ENCODE measurements at regions not wholly inside any gene's neighbourhood (a gene's known extent, or its start where the extent isn't known, plus 50 kb on each side); places are given as distances from the start of the nearest gene placed in this dataset.
"Not testable (repeated sequence)": the region's sequence is repeated elsewhere in the genome, so short reads cannot be mapped to it uniquely, and the experiment has no call there.

GRCh38 chr1:60949826-60950197 lies 132.5 kb upstream of the NFIA start:
- Mint-ChIP-seq H3K9me3 (peaks cover 0 to 3% of the 10 kb centered on the region in 2 donors), H3K27me3 (peaks cover 0 to 5% of the 10 kb centered on the region in 2 donors), H3K36me3 (no peaks in the 10 kb centered on the region), H3K4me3 (no peak overlapping the region), H3K27ac (no peak overlapping the region), H3K4me1 (peaks cover 6 to 8% of the 10 kb centered on the region in 2 donors)
- ATAC-seq (replicated peaks) (no peak), DNase-seq (no peak)

- H3K9me3 Mint-ChIP-seq: no peaks in the 10 kb centered on the region
- ATAC-seq (replicated peaks) (no peak), DNase-seq (no peak)
- peaks cover 0 to 5% of the 10 kb centered on the region in 2 donors for H3K27me3 Mint-ChIP-seq
- H3K4me3 Mint-ChIP-seq: no peak overlapping the region
- no peaks in the 10 kb centered on the region for H3K36me3 Mint-ChIP-seq
- H3K4me1 Mint-ChIP-seq: peaks cover 6 to 8% of the 10 kb centered on the region in 2 donors
- no peak overlapping the region for H3K27ac Mint-ChIP-seq
Observed at GRCh38 chr1:60949154-60949825, 133.1 kb upstream of the NFIA start.

DNA sequence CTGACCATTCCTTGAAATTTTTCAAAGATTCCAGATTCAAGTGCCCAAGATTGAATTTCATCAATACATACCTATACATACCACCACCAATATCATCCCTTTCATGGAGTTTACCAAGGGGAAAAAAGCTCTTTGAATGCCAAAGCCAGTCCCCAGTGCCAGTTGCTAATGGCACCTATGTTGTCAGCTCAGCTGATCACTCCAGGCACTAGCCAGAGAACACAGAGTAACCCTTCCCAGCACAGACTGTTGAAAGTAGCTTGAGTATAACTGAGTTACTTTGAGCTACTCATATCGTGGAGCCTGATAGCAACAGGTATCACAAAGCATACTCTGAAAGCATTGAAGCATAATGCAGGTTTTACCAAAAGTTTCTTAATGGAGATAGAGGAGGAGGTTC lies 133.9 kb upstream of the NFIA start:
- no peak for DNase-seq
- Mint-ChIP-seq H3K9me3 (no peaks in the 10 kb centered on the region), H3K27ac (no peak overlapping the region), H3K4me3 (no peak overlapping the region), H3K4me1 (peaks cover 6 to 8% of the 10 kb centered on the region in 2 donors), H3K36me3 (no peaks in the 10 kb centered on the region), H3K27me3 (peaks cover 0 to 5% of the 10 kb centered on the region in 2 donors)
- ATAC-seq (replicated peaks): no peak

DNA sequence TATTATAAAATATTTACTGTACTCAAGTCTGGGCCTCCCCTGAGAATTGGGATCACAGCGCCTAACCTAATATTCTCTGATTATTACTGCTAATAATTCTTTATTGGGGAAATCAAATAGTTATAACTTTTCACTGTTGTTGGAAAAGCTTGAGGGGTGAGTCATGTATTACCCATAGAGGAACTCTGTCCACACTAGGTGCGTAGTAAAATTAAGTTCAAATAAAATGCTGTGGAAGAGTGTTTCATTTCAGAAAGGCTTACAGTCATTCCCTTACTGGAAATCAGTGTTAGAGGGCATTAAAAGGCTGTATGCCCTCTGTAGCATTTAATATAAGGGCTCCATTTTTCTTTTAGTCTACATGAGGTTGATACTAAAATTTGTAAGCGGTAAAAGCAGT lies 135.0 kb upstream of the NFIA start:
- DNase-seq: no peak
- H3K9me3 Mint-ChIP-seq: no peaks in the 10 kb centered on the region
- no peak overlapping the region for H3K27ac Mint-ChIP-seq
- H3K27me3 Mint-ChIP-seq: peaks cover 0 to 5% of the 10 kb centered on the region in 2 donors
- no peaks in the 10 kb centered on the region for H3K36me3 Mint-ChIP-seq
- no peak for ATAC-seq (replicated peaks)
- H3K4me1 Mint-ChIP-seq: peaks cover 10 to 14% of the 10 kb centered on the region in 2 donors
- H3K4me3 Mint-ChIP-seq: no peak overlapping the region

- peaks cover 0 to under 1% of the 10 kb centered on the region in 2 donors for H3K27me3 Mint-ChIP-seq
- DNase-seq (no peak), ATAC-seq (replicated peaks) (peak; percentile 81 to 87)
Observed at GRCh38 chr1:60942896-60943638, 139.3 kb upstream of the NFIA start.

DNA sequence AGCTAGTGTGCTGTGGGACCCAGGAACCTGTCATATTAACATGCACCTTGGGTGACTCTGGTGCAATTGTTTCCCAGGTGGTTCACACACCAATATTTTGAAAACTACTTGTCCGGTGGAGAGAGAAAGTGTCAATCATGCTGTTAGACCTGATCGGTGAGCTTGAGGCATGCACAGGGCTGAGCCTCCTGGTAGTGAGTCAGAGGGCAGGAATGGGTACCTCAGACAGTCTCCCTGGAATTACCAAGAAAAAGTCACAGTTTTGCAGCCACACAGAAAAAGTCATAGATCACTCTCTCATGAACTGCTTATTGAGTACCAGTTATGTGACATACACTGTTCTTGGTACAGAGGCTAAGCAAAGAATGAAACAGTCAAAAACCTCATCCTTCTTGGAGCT lies 140.1 kb upstream of the NFIA start:
- no peak for ATAC-seq (replicated peaks)
- DNase-seq: no peak
- Mint-ChIP-seq H3K27ac (no peak overlapping the region), H3K4me3 (no peak overlapping the region), H3K4me1 (peaks cover 4 to 6% of the 10 kb centered on the region in 2 donors), H3K9me3 (no peaks in the 10 kb centered on the region), H3K36me3 (no peaks in the 10 kb centered on the region), H3K27me3 (no peaks in the 10 kb centered on the region)

More at GRCh38 chr1:60942896-60943638, 139.3 kb upstream of the NFIA start:
- Mint-ChIP-seq H3K9me3 (no peaks in the 10 kb centered on the region), H3K36me3 (no peaks in the 10 kb centered on the region), H3K27ac (no peak overlapping the region), H3K4me1 (peaks cover 4 to 6% of the 10 kb centered on the region in 2 donors), H3K4me3 (no peak overlapping the region)

DNA sequence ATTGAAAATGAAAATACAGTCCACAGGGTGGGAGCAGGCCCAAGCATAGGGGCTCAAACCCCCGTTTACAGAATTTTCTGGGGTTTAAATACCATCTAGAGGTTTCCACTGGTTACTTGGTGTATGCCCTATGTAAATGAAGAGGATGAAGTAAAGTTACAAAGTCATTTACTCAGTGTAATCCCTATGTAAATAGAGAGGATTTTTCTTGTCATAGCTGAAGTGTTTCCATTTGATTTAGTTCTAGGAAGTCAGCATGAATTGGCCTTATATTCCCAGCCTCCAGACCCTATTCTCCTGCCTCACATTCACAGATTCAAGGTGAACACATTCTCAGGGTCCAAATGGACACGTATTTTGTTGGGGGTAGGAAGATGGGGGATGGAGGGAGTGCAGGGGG lies 141.7 kb upstream of the NFIA start:
- not testable (repeated sequence) for ATAC-seq (replicated peaks)

DNA sequence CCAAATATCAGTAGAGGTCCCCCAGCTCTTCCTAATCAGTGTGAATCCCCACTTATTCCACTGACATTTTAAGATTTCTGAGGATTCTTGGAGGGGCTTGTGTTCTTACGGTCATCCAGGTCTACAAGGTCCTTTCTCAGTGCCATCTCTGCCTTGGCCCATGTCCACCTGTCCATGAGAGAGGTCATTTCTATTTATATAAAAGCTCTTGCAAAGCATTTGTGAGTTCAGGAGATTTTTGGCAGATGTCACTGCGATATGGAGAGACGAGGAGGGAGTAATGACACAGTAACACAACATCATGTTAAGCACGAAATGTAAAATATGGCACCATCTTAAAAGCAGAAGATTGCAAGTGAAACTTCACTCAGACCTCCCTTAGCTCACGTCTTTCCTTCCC lies 144.6 kb upstream of the NFIA start:
- Mint-ChIP-seq H3K4me3 (no peak overlapping the region), H3K27ac (no peak overlapping the region), H3K27me3 (no peaks in the 10 kb centered on the region), H3K36me3 (no peaks in the 10 kb centered on the region), H3K4me1 (no peaks in the 10 kb centered on the region), H3K9me3 (no peaks in the 10 kb centered on the region)
- DNase-seq (no peak), ATAC-seq (replicated peaks) (no peak)

More for the DNA sequence above, 141.7 kb upstream of the NFIA start:
- H3K4me1 Mint-ChIP-seq, H3K36me3 Mint-ChIP-seq, H3K9me3 Mint-ChIP-seq, H3K27ac Mint-ChIP-seq, H3K27me3 Mint-ChIP-seq, DNase-seq, H3K4me3 Mint-ChIP-seq: not testable (repeated sequence)

DNA sequence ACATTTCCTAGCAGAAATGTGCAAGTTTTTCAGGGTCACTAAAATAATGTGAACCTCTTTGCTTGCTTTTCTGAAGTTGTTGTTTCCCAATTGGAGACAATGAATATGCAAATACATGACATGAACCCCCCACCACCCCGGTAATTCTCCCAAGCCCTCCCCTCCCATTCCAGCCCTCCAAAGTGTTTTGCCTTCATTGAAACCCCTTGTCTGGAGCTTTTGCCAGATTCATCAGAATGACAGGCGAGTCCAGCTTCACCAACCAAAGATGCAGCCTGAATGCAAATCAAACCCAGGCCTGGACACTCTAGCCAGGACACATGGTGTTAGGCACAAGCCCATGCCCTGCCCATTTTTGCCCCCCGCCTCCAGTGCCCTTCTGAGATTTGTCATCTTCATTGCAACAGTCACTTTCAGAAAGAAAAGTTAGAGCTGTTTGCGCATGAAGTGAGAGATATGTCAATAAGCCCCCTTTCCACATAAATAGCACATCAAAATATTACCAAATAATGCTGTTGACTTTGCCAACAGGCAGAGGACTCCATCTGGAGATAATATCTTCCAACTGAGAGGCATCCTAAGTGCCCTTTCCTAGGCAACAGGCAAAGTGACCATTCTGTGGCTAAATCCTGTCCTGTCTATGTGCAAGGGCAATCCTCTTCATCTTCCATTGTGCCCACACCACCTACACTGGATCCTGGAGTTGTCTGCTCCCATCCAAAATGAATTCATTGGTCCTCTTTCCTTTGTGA lies 145.6 kb upstream of the NFIA start:
- ATAC-seq (replicated peaks): no peak
- Mint-ChIP-seq H3K4me3 (no peak overlapping the region), H3K36me3 (no peaks in the 10 kb centered on the region), H3K27me3 (no peaks in the 10 kb centered on the region), H3K4me1 (no peaks in the 10 kb centered on the region), H3K27ac (no peak overlapping the region), H3K9me3 (no peaks in the 10 kb centered on the region)
- DNase-seq: no peak

- no peaks in the 10 kb centered on the region for H3K36me3 Mint-ChIP-seq
- H3K4me3 Mint-ChIP-seq: no peak overlapping the region
- ATAC-seq (replicated peaks) (no peak), DNase-seq (no peak)
- no peaks in the 10 kb centered on the region for H3K9me3 Mint-ChIP-seq
- no peaks in the 10 kb centered on the region for H3K4me1 Mint-ChIP-seq
- no peaks in the 10 kb centered on the region for H3K27me3 Mint-ChIP-seq
- no peak overlapping the region for H3K27ac Mint-ChIP-seq
Observed at GRCh38 chr1:60936163-60936562, 146.2 kb upstream of the NFIA start.

- Mint-ChIP-seq H3K9me3 (no peaks in the 10 kb centered on the region), H3K4me3 (no peak overlapping the region), H3K27ac (no peak overlapping the region), H3K36me3 (no peaks in the 10 kb centered on the region), H3K27me3 (no peaks in the 10 kb centered on the region), H3K4me1 (no peaks in the 10 kb centered on the region)
- no peak for DNase-seq
- ATAC-seq (replicated peaks): no peak
Observed at GRCh38 chr1:60935599-60936110, 146.7 kb upstream of the NFIA start.

- no peak overlapping the region for H3K4me3 Mint-ChIP-seq
- H3K4me1 Mint-ChIP-seq: no peaks in the 10 kb centered on the region
Observed at GRCh38 chr1:60930130-60930529, 152.2 kb upstream of the NFIA start.

DNA sequence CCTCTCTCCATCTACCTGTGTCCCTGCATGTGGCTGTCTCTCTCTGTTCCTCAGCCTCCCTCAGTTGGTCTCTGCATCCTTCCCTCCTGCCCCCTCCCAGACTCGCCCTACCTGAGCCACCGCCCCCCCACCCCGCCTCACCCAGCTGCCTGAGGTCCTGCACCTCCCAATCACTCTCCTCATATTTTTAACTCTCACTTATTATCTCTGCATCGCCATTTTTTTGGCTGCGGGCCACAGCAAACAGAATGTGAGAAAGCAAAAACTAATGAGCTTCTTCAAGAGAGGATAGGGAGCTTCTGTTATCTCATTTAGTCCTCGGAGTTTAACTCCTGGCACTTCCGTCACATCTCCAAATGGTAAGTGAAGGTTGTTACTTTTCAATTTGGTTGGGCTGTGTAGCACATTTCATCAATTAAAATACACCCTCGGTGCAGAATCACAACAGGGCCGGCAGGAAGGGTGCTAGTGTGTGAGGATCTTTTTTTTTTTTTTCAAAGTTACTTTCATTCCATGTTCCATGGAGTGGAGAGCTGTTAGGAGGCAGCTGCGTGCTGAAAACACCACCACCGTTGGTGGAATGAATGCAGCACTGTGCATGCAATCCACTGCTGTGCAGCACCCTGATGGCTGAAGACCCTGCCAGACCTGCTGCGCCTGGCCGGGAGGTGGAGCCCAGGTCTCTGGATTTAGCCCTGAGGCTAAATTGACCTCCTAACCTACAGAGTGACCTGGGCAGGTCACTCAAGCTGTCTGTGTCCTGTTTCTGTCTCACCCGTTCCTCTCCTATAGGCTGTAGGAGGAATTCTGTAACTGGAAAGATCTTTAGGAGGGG lies 157.2 kb upstream of the NFIA start:
- DNase-seq: no peak
- ATAC-seq (replicated peaks): no peak
- H3K27ac Mint-ChIP-seq: no peak overlapping the region
- H3K36me3 Mint-ChIP-seq: no peaks in the 10 kb centered on the region
- H3K4me3 Mint-ChIP-seq: no peak overlapping the region
- no peaks in the 10 kb centered on the region for H3K4me1 Mint-ChIP-seq
- H3K9me3 Mint-ChIP-seq: no peaks in the 10 kb centered on the region
- H3K27me3 Mint-ChIP-seq: no peaks in the 10 kb centered on the region

More at GRCh38 chr1:60930130-60930529, 152.2 kb upstream of the NFIA start:
- no peak overlapping the region for H3K27ac Mint-ChIP-seq
- no peaks in the 10 kb centered on the region for H3K36me3 Mint-ChIP-seq
- no peaks in the 10 kb centered on the region for H3K9me3 Mint-ChIP-seq
- ATAC-seq (replicated peaks): no peak
- DNase-seq: no peak
- no peaks in the 10 kb centered on the region for H3K27me3 Mint-ChIP-seq

DNA sequence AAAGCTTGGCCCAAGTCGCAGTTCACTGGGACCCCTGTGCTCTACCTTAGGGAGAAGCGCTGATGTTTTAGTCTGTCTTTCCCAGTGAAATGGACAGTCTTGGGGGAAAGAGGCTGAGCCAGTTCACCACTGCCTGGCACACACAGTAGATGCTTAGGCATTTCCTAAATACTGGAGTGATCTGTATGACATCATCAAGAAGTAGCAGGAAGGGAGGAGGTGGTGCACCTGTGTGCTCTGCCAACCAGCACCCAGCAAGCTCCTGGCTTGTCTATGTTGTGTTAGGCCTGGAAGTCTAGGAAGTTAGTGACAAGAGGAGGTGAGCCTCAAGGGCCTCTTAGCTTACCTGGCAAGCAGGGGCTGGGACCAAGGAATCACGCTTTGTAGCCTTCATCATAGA lies 158.2 kb upstream of the NFIA start:
- no peak for DNase-seq
- H3K27me3 Mint-ChIP-seq: no peaks in the 10 kb centered on the region
- no peaks in the 10 kb centered on the region for H3K4me1 Mint-ChIP-seq
- H3K36me3 Mint-ChIP-seq: no peaks in the 10 kb centered on the region
- H3K9me3 Mint-ChIP-seq: no peaks in the 10 kb centered on the region
- ATAC-seq (replicated peaks): no peak
- no peak overlapping the region for H3K4me3 Mint-ChIP-seq
- H3K27ac Mint-ChIP-seq: no peak overlapping the region

Measured in stimulated activated naive B cell treated with anti-CD40 and anti-IgM and Interleukin-4, amounts not matched to agents 10 μg/mL and 1 μg/mL and 100 μg/mL, for 72 hours (primary cell).